H1 (cell line): ENCODE measurements at regions not wholly inside any gene's neighbourhood (a gene's known extent, or its start where the extent isn't known, plus 50 kb on each side); places are given as distances from the start of the nearest gene placed in this dataset.

Experiments
- CTCF ChIA-PET: fragments of 300-600 bp; sonication (Branson Sonifier 250); formaldehyde crosslinking; loops from one replicate; lab custom pipeline; 2021; ENCODE audit not compliant: partially characterized antibody; lab: Charles Lee
- POLR2A ChIA-PET: fragments of 300-600 bp; sonication (Branson Sonifier 250); formaldehyde crosslinking; loops from one replicate; lab custom pipeline; 2021; ENCODE audit warnings: inconsistent platforms; ENCODE audit not compliant: partially characterized antibody; lab: Charles Lee
- DNase-seq, 2 experiments: peaks; one replicate each; pipeline versions ENCODE4 v3.0.0 to v3.0.0-alpha.2; 2010 to 2022; ENCODE audit warnings: low spot score in 2 of 2, low read depth in 1 of 2, mixed read lengths in 1 of 2
- FAIRE-seq: peaks from 2 replicates; lab custom pipeline; 2011; peaks lifted over from hg19 to GRCh38; lab: Jason Lieb, UNC
- H2AFZ ChIP-seq: 2 replicates; pipeline ENCODE4 v1.8.1; 2012; ENCODE audit warnings: low read length, inconsistent platforms
- H2AK5ac ChIP-seq: 2 replicates; pipeline ENCODE4 v1.6.1; 2013; ENCODE audit warnings: low read depth, low read length
- H2BK120ac ChIP-seq: replicated peaks from 2 replicates; pipeline ENCODE3; 2013; ENCODE audit warnings: low read depth, low read length, inconsistent platforms
- H2BK12ac ChIP-seq: 2 replicates; pipeline ENCODE4 v1.6.1; 2013; ENCODE audit warnings: low read depth, low read length
- H2BK15ac ChIP-seq: 2 replicates; pipeline ENCODE4 v1.6.1; 2013; ENCODE audit warnings: low read length
- H2BK20ac ChIP-seq: 2 replicates; pipeline ENCODE4 v1.6.1; 2013; ENCODE audit warnings: low read length
- H2BK5ac ChIP-seq: 2 replicates; pipeline ENCODE4 v1.6.1; 2013; ENCODE audit warnings: low read depth, low read length
- H3K14ac ChIP-seq: 2 replicates; pipeline ENCODE4 v1.6.1; 2013; ENCODE audit warnings: inconsistent platforms; ENCODE audit not compliant: insufficient read length
- H3K18ac ChIP-seq: 2 replicates; pipeline ENCODE4 v1.6.1; 2013; ENCODE audit warnings: low read length; ENCODE audit errors: extremely low read depth
- H3K23ac ChIP-seq: 2 replicates; pipeline ENCODE4 v1.6.1; 2013; ENCODE audit warnings: inconsistent platforms; ENCODE audit not compliant: insufficient read length
- H3K23me2 ChIP-seq: 2 replicates; pipeline ENCODE4 v1.6.1; 2013; ENCODE audit warnings: low read depth, low read length
- H3K27ac ChIP-seq: 2 replicates; pipeline ENCODE4 v1.6.1; 2011; ENCODE audit warnings: low read depth, low read length, inconsistent platforms
- H3K27me3 ChIP-seq, 4 experiments: replicated peaks in 1 of 4; 1 replicate in 1 of 4; 2 replicates in 3 of 4; pipeline versions ENCODE4 v1.6.1 to v1.8.1; 2011 to 2013; ENCODE audit warnings: low read length in 3 of 4, mild to moderate bottlenecking in 3 of 4, inconsistent platforms in 2 of 4, mixed read lengths in 2 of 4, moderate library complexity in 1 of 4; ENCODE audit not compliant: control insufficient read depth in 3 of 4, insufficient read depth in 3 of 4; ENCODE audit errors: extremely low read depth in 1 of 4
- H3K36me3 ChIP-seq, 4 experiments: 2 replicates each; pipeline versions ENCODE4 v1.6.1 to v1.8.1; 2011 to 2013; ENCODE audit warnings: mild to moderate bottlenecking in 4 of 4, low read length in 3 of 4, moderate library complexity in 2 of 4, control low read depth in 1 of 4, inconsistent platforms in 1 of 4; ENCODE audit not compliant: insufficient read depth in 4 of 4, control insufficient read depth in 2 of 4
- H3K4ac ChIP-seq: replicated peaks from 2 replicates; pipeline ENCODE3; 2013; ENCODE audit warnings: low read length, low read depth, mixed read lengths, inconsistent platforms; ENCODE audit not compliant: insufficient read length
- H3K4me1 ChIP-seq, 4 experiments: replicated peaks in 1 of 4; 1 replicate in 1 of 4; 2 replicates in 3 of 4; pipeline versions ENCODE4 v1.6.1 to v1.8.1; 2011 to 2013; ENCODE audit warnings: low read length in 3 of 4, inconsistent platforms in 2 of 4, mixed read lengths in 1 of 4; ENCODE audit not compliant: insufficient read depth in 4 of 4, control insufficient read depth in 3 of 4
- H3K4me2 ChIP-seq, 2 experiments: 2 replicates each; pipeline versions ENCODE4 v1.6.1 to v1.8.1; 2011 to 2013; ENCODE audit warnings: low read depth in 2 of 2, low read length in 2 of 2, control low read depth in 1 of 2, inconsistent platforms in 1 of 2, mild to moderate bottlenecking in 1 of 2; ENCODE audit not compliant: insufficient read depth in 1 of 2
- H3K4me3 ChIP-seq, 4 experiments: fragments of 200-600, 300-600 bp in 1 of 4; sonication (generic), shearing (Covaris generic), sonication (Bioruptor Twin) in 1 of 4; 2 replicates each; pipeline versions ENCODE4 v1.5.1 to v1.8.1; 2011 to 2016; ENCODE audit warnings: low read length in 4 of 4, low read depth in 3 of 4, control low read depth in 2 of 4, inconsistent platforms in 2 of 4, mild to moderate bottlenecking in 2 of 4, mixed read lengths in 1 of 4, moderate library complexity in 1 of 4; ENCODE audit not compliant: insufficient read depth in 2 of 4; ENCODE audit errors: extremely low read depth in 1 of 4
- H3K56ac ChIP-seq: replicated peaks from 2 replicates; pipeline ENCODE3; 2013; ENCODE audit warnings: low read depth, mild to moderate bottlenecking, mixed read lengths, low read length, inconsistent platforms; ENCODE audit not compliant: insufficient read length
- H3K79me1 ChIP-seq: 2 replicates; pipeline ENCODE4 v1.6.1; 2013; ENCODE audit warnings: low read depth, low read length, control low read depth
- H3K79me2 ChIP-seq, 2 experiments: 2 replicates each; pipeline versions ENCODE4 v1.6.1 to v1.8.1; 2012 to 2013; ENCODE audit warnings: low read length in 2 of 2, mild to moderate bottlenecking in 2 of 2, inconsistent platforms in 1 of 2; ENCODE audit not compliant: insufficient read depth in 2 of 2, control insufficient read depth in 1 of 2
- H3K9ac ChIP-seq, 4 experiments: replicated peaks in 1 of 4; 1 replicate in 1 of 4; 2 replicates in 3 of 4; pipeline versions ENCODE4 v1.6.1 to v1.8.1; 2011 to 2013; ENCODE audit warnings: low read depth in 3 of 4, low read length in 3 of 4, control low read depth in 2 of 4, mild to moderate bottlenecking in 2 of 4, moderate library complexity in 2 of 4, inconsistent platforms in 1 of 4; ENCODE audit errors: extremely low read depth in 1 of 4
- H3K9me3 ChIP-seq, 2 experiments: 2 replicates each; pipeline versions ENCODE4 v1.6.1 to v1.8.1; 2012 to 2013; ENCODE audit warnings: mild to moderate bottlenecking in 2 of 2, moderate library complexity in 2 of 2, control low read depth in 1 of 2, inconsistent platforms in 1 of 2, low read depth in 1 of 2, low read length in 1 of 2, mixed read lengths in 1 of 2; ENCODE audit not compliant: insufficient read depth in 2 of 2
- H4K20me1 ChIP-seq, 2 experiments: replicated peaks in 1 of 2; 2 replicates each; pipeline versions ENCODE3 to v1.8.1; 2011 to 2013; ENCODE audit warnings: inconsistent platforms in 2 of 2, low read length in 2 of 2, mild to moderate bottlenecking in 1 of 2; ENCODE audit not compliant: insufficient read depth in 2 of 2, control insufficient read depth in 1 of 2
- H4K5ac ChIP-seq: 2 replicates; pipeline ENCODE4 v1.6.1; 2013; ENCODE audit warnings: low read length, low read depth, mixed read lengths, inconsistent platforms; ENCODE audit not compliant: insufficient read length
- H4K8ac ChIP-seq: 2 replicates; pipeline ENCODE4 v1.8.0; 2013; ENCODE audit warnings: mild to moderate bottlenecking, moderate library complexity, low read length, inconsistent platforms; ENCODE audit not compliant: insufficient read depth; ENCODE audit errors: extremely low read depth
- H4K91ac ChIP-seq: replicated peaks from 2 replicates; pipeline ENCODE3; 2013; ENCODE audit warnings: low read length, mixed read lengths, inconsistent platforms; ENCODE audit not compliant: insufficient read length
- EP300 ChIP-seq, 2 experiments: IDR thresholded peaks; 1 replicate in 1 of 2; 2 replicates in 1 of 2; pipeline ENCODE4 v1.6.1; 2011 to 2012; ENCODE audit warnings: low read depth in 2 of 2, low read length in 2 of 2, mild to moderate bottlenecking in 2 of 2, borderline replicate concordance in 1 of 2, inconsistent platforms in 1 of 2, moderate library complexity in 1 of 2
- GABPA ChIP-seq: IDR thresholded peaks from 2 replicates; pipeline ENCODE4 v1.6.1; 2011; ENCODE audit warnings: mild to moderate bottlenecking, low read length, moderate library complexity, borderline replicate concordance; ENCODE audit not compliant: insufficient read depth
- HDAC6 ChIP-seq: IDR thresholded peaks from one replicate; pipeline ENCODE4 v1.7.1; 2012; ENCODE audit warnings: low read depth, mild to moderate bottlenecking, inconsistent platforms, low read length, moderate library complexity
- NANOG ChIP-seq: IDR thresholded peaks from 2 replicates; pipeline ENCODE4 v1.6.1; 2011; ENCODE audit warnings: low read length, low read depth, mild to moderate bottlenecking, inconsistent platforms; ENCODE audit not compliant: insufficient read depth, poor library complexity, severe bottlenecking
- POLR2A ChIP-seq, 2 experiments: IDR thresholded peaks; 1 replicate in 1 of 2; 2 replicates in 1 of 2; pipeline ENCODE4 v1.6.1; 2011; ENCODE audit warnings: low read depth in 2 of 2, low read length in 2 of 2, mild to moderate bottlenecking in 2 of 2; ENCODE audit errors: control extremely low read depth in 1 of 2
- RNF2 ChIP-seq: fragments of 200-900, 300-1000 bp; sonication (generic); IDR thresholded peaks from 2 replicates; pipeline ENCODE4 v1.7.1; 2016; ENCODE audit warnings: borderline replicate concordance, low read depth, mild to moderate bottlenecking, antibody characterized with exemption, low read length; ENCODE audit not compliant: poor library complexity, severe bottlenecking; ENCODE audit errors: missing control alignments
- RXRA ChIP-seq: IDR thresholded peaks from 2 replicates; pipeline ENCODE4 v1.6.1; 2011; ENCODE audit warnings: low read depth, mild to moderate bottlenecking, low read length, moderate library complexity; ENCODE audit not compliant: insufficient read depth
- SAP30 ChIP-seq: fragments of 300-600 bp; sonication (generic); IDR thresholded peaks from 2 replicates; pipeline ENCODE4 v1.7.1; 2012; ENCODE audit warnings: low read length, moderate library complexity, mild to moderate bottlenecking, inconsistent platforms; ENCODE audit not compliant: insufficient read depth, insufficient replicate concordance
- TBP ChIP-seq: IDR thresholded peaks from 2 replicates; pipeline ENCODE4 v1.6.1; 2011; ENCODE audit warnings: low read depth, low read length, improper control_type of control experiment
- TEAD4 ChIP-seq: IDR thresholded peaks from 2 replicates; pipeline ENCODE4 v1.6.1; 2012; ENCODE audit warnings: low read depth, low read length, inconsistent platforms, mixed read lengths
- TF ChIP-seq, protein P1 (sequence below): IDR thresholded peaks from 2 replicates; pipeline ENCODE4 v1.6.1; 2012; ENCODE audit warnings: low read length, inconsistent platforms
- TF ChIP-seq, protein P2 (sequence below): IDR thresholded peaks from 2 replicates; pipeline ENCODE4 v1.6.1; 2011; ENCODE audit warnings: low read length, improper control_type of control experiment

DNA sequence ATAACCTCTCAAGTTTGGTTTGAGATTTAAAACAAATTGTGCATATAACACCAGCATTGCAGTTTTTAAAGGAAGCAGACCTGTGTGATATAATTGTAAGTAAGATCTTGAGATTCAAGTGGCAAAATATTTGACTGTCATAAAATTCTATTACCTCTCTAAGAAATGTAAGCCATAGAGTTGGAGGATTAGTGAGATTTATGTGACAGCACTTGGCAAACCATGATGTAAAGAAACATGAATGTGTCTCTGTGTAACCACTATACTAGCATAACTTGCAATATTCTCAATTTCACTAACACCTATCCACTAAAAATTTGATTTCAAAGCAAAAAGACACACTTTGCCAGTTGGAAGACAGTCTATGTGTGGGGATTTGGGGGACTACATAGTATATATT lies 190.2 kb upstream of the SSTR4 start:
- no peaks in the 10 kb centered on the region for H3K4me1 ChIP-seq
- no peak overlapping the region for H3K9ac ChIP-seq
- no peak for DNase-seq
- no peak overlapping the region for H2AFZ ChIP-seq
- no peak overlapping the region for H2AK5ac ChIP-seq
- no peak overlapping the region for H2BK5ac ChIP-seq
- no peak overlapping the region for H3K4me3 ChIP-seq
- H4K8ac ChIP-seq, result no peak overlapping the region
- H2BK120ac ChIP-seq, result no peak overlapping the region
- no peak overlapping the region for H4K5ac ChIP-seq
- no peaks in the 10 kb centered on the region for H3K36me3 ChIP-seq
- no peak overlapping the region for H2BK15ac ChIP-seq
- H3K79me2 ChIP-seq, result no peaks in the 10 kb centered on the region
- H3K9me3 ChIP-seq, result 0 out of 4 replicates have a peak, but pooled peaks cover 0 to 3% of the 10 kb centered on the region in 2 experiments
- ChIA-PET POLR2A (no interaction called here), CTCF (no interaction called here)
- H3K23ac ChIP-seq, result no peak overlapping the region
- H3K56ac ChIP-seq, result no peak overlapping the region
- no peak overlapping the region for H3K4me2 ChIP-seq
- H4K91ac ChIP-seq, result no peak overlapping the region
- FAIRE-seq, result no peak
- H3K27ac ChIP-seq, result no peak overlapping the region
- no peaks in the 10 kb centered on the region for H4K20me1 ChIP-seq
- no peak overlapping the region for H3K14ac ChIP-seq
- H3K23me2 ChIP-seq, result no peaks in the 10 kb centered on the region
- H2BK12ac ChIP-seq, result no peak overlapping the region
- H3K18ac ChIP-seq, result no peak overlapping the region
- H3K27me3 ChIP-seq, result no peaks in the 10 kb centered on the region
- no peak overlapping the region for H2BK20ac ChIP-seq
- no peak overlapping the region for H3K4ac ChIP-seq
- no peaks in the 10 kb centered on the region for H3K79me1 ChIP-seq
- TF ChIP-seq RNF2 (no peak), RXRA (no peak), HDAC6 (no peak), GABPA (no peak), POLR2A (IDR thresholded peaks at IDR 0.05; ENCODE audit: control extremely low read depth in 1 of 2, low read depth in 2 of 2, low read length in 2 of 2) (no peak), SAP30 (no peak), TBP (no peak), TEAD4 (no peak), NANOG (no peak), EP300 (IDR thresholded peaks at IDR 0.05; ENCODE audit: borderline replicate concordance in 1 of 2, low read depth in 2 of 2, low read length in 2 of 2) (no peak)
- TF ChIP-seq, protein P1, sequence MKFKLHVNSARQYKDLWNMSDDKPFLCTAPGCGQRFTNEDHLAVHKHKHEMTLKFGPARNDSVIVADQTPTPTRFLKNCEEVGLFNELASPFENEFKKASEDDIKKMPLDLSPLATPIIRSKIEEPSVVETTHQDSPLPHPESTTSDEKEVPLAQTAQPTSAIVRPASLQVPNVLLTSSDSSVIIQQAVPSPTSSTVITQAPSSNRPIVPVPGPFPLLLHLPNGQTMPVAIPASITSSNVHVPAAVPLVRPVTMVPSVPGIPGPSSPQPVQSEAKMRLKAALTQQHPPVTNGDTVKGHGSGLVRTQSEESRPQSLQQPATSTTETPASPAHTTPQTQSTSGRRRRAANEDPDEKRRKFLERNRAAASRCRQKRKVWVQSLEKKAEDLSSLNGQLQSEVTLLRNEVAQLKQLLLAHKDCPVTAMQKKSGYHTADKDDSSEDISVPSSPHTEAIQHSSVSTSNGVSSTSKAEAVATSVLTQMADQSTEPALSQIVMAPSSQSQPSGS, result no peak
- TF ChIP-seq, protein P2, sequence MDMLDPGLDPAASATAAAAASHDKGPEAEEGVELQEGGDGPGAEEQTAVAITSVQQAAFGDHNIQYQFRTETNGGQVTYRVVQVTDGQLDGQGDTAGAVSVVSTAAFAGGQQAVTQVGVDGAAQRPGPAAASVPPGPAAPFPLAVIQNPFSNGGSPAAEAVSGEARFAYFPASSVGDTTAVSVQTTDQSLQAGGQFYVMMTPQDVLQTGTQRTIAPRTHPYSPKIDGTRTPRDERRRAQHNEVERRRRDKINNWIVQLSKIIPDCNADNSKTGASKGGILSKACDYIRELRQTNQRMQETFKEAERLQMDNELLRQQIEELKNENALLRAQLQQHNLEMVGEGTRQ, result no peak
